GM12864 (cell line): ENCODE measurements at regions not wholly inside any gene's neighbourhood (a gene's known extent, or its start where the extent isn't known, plus 50 kb on each side); places are given as distances from the start of the nearest gene placed in this dataset.
"Not testable (repeated sequence)": the region's sequence is repeated elsewhere in the genome, so short reads cannot be mapped to it uniquely, and the experiment has no call there.

Experiments used
- DNase-seq: peaks from one replicate; pipeline ENCODE4 v3.0.0-alpha.2; 2011; ENCODE audit warnings: low read depth
- H3K4me3 ChIP-seq: 2 replicates; pipeline ENCODE4 v1.5.1; 2011; ENCODE audit warnings: mild to moderate bottlenecking, low read depth, low read length, control low read depth
- TF ChIP-seq, protein P1 (sequence below): IDR thresholded peaks from 2 replicates; pipeline ENCODE4 v1.5.1; 2011; ENCODE audit warnings: low read depth, mild to moderate bottlenecking, moderate library complexity, low read length, control low read depth, inconsistent platforms; ENCODE audit errors: missing control alignments

DNA sequence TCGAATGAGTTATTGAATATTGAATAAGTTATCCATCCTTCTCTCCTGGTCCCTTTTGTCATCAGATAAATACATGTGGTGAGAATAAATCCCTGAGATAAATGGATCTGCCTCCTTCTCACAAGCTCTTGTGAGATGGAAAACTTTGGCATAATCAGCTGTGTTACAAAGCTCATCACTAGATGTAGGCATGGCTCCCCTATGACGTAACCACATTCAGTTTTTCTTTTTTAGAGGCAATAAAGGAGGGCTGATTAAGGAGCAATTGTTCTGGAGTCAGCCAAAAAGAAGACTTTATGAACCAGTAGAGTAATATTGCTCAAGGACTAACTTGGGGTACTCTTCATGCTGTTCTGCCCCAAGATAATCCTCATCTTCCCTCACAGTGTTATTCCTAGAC is 90.5 kb upstream of the GATB start:
- no peak for DNase-seq
- TF ChIP-seq, protein P1, sequence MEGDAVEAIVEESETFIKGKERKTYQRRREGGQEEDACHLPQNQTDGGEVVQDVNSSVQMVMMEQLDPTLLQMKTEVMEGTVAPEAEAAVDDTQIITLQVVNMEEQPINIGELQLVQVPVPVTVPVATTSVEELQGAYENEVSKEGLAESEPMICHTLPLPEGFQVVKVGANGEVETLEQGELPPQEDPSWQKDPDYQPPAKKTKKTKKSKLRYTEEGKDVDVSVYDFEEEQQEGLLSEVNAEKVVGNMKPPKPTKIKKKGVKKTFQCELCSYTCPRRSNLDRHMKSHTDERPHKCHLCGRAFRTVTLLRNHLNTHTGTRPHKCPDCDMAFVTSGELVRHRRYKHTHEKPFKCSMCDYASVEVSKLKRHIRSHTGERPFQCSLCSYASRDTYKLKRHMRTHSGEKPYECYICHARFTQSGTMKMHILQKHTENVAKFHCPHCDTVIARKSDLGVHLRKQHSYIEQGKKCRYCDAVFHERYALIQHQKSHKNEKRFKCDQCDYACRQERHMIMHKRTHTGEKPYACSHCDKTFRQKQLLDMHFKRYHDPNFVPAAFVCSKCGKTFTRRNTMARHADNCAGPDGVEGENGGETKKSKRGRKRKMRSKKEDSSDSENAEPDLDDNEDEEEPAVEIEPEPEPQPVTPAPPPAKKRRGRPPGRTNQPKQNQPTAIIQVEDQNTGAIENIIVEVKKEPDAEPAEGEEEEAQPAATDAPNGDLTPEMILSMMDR = no peak
- H3K4me3 ChIP-seq = no peak overlapping the region

- DNase-seq = no peak
- no peak overlapping the region for H3K4me3 ChIP-seq
- TF ChIP-seq, protein P1 = no peak
Measured at GRCh38 chr4:151850791-151851213, 90.0 kb upstream of the GATB start.

DNA sequence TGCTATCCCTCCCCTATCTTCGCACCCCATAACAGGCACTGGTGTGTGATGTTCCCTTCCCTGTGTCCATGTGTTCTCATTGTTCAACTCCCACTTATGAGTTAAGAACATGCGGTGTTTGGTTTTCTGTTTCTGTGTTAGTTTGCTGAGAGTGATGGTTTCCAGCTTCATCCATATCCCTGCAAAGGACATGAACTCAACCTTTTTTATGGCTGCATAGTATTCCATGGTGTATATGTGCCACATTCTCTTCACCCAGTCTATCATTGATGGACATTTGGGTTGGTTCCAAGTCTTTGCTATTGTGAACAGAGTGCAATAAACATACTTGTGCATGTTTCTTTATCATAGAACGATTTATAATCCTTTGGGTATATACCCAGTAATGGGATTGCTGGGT is 84.7 kb upstream of the GATB start:
- DNase-seq, H3K4me3 ChIP-seq: not testable (repeated sequence)

DNA sequence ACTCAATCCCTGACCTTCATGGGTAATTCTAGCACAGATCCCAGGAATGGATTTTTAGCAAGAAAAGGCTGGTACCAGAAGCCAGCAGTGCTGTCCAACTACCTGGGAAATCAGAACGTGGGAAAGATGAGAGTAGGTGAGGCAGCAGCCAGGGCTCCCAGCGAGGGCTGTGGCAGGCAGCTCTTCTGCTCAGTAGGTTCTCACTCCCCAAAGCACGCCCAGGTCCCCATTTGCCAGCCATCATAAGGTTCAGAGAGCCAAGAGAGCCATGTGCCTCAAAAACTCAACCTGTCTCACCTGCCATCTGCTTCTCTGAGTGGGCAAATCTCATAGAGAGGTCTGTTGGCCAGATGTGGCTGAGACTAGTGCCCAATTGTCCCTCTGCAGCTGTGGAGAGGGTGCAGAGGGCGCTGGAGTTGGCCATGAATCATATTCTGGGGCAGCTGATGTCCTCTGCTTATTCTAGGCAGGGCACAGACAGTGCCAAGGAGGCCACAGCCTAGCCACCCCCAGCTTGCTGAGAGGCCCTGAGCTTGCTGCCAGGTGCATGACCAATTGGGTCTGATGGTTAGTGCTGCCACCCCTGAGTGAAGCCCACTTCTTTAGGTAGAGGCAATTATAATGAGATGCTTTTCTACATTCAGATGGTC is 81.7 kb upstream of the GATB start:
- TF ChIP-seq, protein P1 = no peak
- DNase-seq = no peak

GRCh38 chr4:151841107-151841506 is 80.3 kb upstream of the GATB start:
- no peak for DNase-seq
- TF ChIP-seq, protein P1 = no peak
- no peak overlapping the region for H3K4me3 ChIP-seq

More for the DNA sequence above, 81.7 kb upstream of the GATB start:
- no peak overlapping the region for H3K4me3 ChIP-seq

GRCh38 chr4:151835467-151835866 is 74.7 kb upstream of the GATB start:
- TF ChIP-seq, protein P1 = no peak
- no peak overlapping the region for H3K4me3 ChIP-seq
- no peak for DNase-seq

GRCh38 chr4:151833174-151833573 is 72.4 kb upstream of the GATB start:
- TF ChIP-seq, protein P1 = no peak
- no peak for DNase-seq
- no peak overlapping the region for H3K4me3 ChIP-seq
